Left ventricle myocardium inferior (tissue), 1 donor: ENCODE measurements at regions not wholly inside any gene's neighbourhood (a gene's known extent, or its start where the extent isn't known, plus 50 kb on each side); places are given as distances from the start of the nearest gene placed in this dataset.
"Not testable (repeated sequence)": the region's sequence is repeated elsewhere in the genome, so short reads cannot be mapped to it uniquely, and the experiment has no call there.

Source experiments
- DNase-seq: peaks from one replicate; pipeline ENCODE4 v3.0.0-alpha.2; 2020
- H3K27ac ChIP-seq: fragments of 200-600 bp; replicated peaks from 2 replicates; pipeline ENCODE4 v1.8.0; 2021
- H3K27me3 ChIP-seq: fragments of 200-600 bp; 2 replicates; pipeline ENCODE4 v1.8.0; 2021; ENCODE audit warnings: low read depth
- H3K36me3 ChIP-seq: fragments of 200-600 bp; 2 replicates; pipeline ENCODE4 v1.8.0; 2021
- H3K4me1 ChIP-seq: fragments of 200-600 bp; 2 replicates; pipeline ENCODE4 v1.8.0; 2021
- H3K4me3 ChIP-seq: fragments of 200-600 bp; 2 replicates; pipeline ENCODE4 v1.8.0; 2021; ENCODE audit warnings: mild to moderate bottlenecking, moderate library complexity
- H3K9me3 ChIP-seq: fragments of 200-600 bp; replicated peaks from 2 replicates; pipeline ENCODE4 v1.8.0; 2021
- intact Hi-C: fragments of 100-400 bp; cut with micrococcal nuclease; formaldehyde crosslinking; loops from one replicate; pipeline ENCODE4 v1.11.0; 2022
- TF ChIP-seq, protein P1 (sequence below): fragments of 200-600 bp; IDR thresholded peaks from 2 replicates; pipeline ENCODE4 v1.8.0; 2021; ENCODE audit warnings: antibody characterized with exemption, mild to moderate bottlenecking, borderline replicate concordance
- donor health status: DM: no; HTN: yes; CAD: no; lungs with severe emphysema.

- peaks cover 5% of the 10 kb centered on the region for H3K36me3 ChIP-seq
- H3K27ac ChIP-seq, result no peak overlapping the region
- H3K4me1 ChIP-seq, result peaks cover 6% of the 10 kb centered on the region
- no peaks in the 10 kb centered on the region for H3K27me3 ChIP-seq
- no peak for DNase-seq
- H3K9me3 ChIP-seq, result peaks cover 34% of the 10 kb centered on the region
- H3K4me3 ChIP-seq, result no peak overlapping the region
- TF ChIP-seq, protein P1, sequence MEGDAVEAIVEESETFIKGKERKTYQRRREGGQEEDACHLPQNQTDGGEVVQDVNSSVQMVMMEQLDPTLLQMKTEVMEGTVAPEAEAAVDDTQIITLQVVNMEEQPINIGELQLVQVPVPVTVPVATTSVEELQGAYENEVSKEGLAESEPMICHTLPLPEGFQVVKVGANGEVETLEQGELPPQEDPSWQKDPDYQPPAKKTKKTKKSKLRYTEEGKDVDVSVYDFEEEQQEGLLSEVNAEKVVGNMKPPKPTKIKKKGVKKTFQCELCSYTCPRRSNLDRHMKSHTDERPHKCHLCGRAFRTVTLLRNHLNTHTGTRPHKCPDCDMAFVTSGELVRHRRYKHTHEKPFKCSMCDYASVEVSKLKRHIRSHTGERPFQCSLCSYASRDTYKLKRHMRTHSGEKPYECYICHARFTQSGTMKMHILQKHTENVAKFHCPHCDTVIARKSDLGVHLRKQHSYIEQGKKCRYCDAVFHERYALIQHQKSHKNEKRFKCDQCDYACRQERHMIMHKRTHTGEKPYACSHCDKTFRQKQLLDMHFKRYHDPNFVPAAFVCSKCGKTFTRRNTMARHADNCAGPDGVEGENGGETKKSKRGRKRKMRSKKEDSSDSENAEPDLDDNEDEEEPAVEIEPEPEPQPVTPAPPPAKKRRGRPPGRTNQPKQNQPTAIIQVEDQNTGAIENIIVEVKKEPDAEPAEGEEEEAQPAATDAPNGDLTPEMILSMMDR, result no peak
- intact Hi-C loops, result no loop called here
Observed at GRCh38 chr2:7752291-7752690, 835.1 kb downstream of the RNF144A start.

- Histone ChIP-seq H3K27ac (no peak overlapping the region), H3K4me3 (no peak overlapping the region), H3K4me1 (peaks cover 6% of the 10 kb centered on the region), H3K27me3 (no peaks in the 10 kb centered on the region), H3K9me3 (peaks cover 49% of the 10 kb centered on the region), H3K36me3 (peaks cover 5% of the 10 kb centered on the region)
- DNase-seq, result no peak
- TF ChIP-seq, protein P1, result no peak
- intact Hi-C loops, result no loop called here
Observed at GRCh38 chr2:7753777-7754176, 836.6 kb downstream of the RNF144A start.

DNA sequence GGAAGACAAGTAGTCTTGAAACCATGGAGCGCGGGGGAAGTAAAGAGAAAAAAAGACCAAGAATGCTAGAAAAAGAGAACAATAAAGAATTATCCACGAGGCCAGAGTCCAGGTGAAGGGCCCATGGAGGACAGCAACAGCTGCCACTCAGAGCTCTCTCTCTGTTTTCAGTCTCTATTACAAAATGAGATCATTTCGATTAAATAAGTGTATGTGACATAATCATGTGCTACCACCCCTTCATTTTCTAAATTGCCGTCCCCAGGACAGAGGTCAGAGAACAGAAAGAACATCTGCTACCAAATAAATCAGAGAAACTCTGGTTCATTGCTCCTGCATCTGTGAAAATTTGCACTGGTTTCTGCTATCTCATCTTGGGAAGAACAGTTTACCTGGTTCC lies 838.7 kb downstream of the RNF144A start:
- Histone ChIP-seq H3K27ac (no peak overlapping the region), H3K4me3 (no peak overlapping the region), H3K4me1 (peaks cover 6% of the 10 kb centered on the region), H3K27me3 (no peaks in the 10 kb centered on the region), H3K36me3 (peaks cover 5% of the 10 kb centered on the region), H3K9me3 (peaks cover 60% of the 10 kb centered on the region)
- intact Hi-C loops, result no loop called here
- TF ChIP-seq, protein P1, result no peak
- no peak for DNase-seq

- H3K36me3 ChIP-seq, result peaks cover 5% of the 10 kb centered on the region
- H3K4me3 ChIP-seq, result no peak overlapping the region
- H3K9me3 ChIP-seq, result peaks cover 64% of the 10 kb centered on the region
- intact Hi-C loops, result no loop called here
- no peak overlapping the region for H3K27ac ChIP-seq
- TF ChIP-seq, protein P1, result no peak
- no peaks in the 10 kb centered on the region for H3K27me3 ChIP-seq
- no peak for DNase-seq
- H3K4me1 ChIP-seq, result no peaks in the 10 kb centered on the region
Observed at GRCh38 chr2:7758073-7758759, 841.0 kb downstream of the RNF144A start.

GRCh38 chr2:7759898-7760297 lies 842.7 kb downstream of the RNF144A start:
- Histone ChIP-seq H3K27ac (no peak overlapping the region), H3K36me3 (no peaks in the 10 kb centered on the region), H3K27me3 (no peaks in the 10 kb centered on the region), H3K4me3 (no peak overlapping the region), H3K4me1 (no peaks in the 10 kb centered on the region), H3K9me3 (peaks cover 60% of the 10 kb centered on the region)
- DNase-seq, result no peak
- intact Hi-C loops, result no loop called here
- TF ChIP-seq, protein P1, result no peak

- H3K4me1 ChIP-seq, DNase-seq, H3K36me3 ChIP-seq, intact Hi-C loops, H3K4me3 ChIP-seq, H3K27ac ChIP-seq, H3K27me3 ChIP-seq: not testable (repeated sequence)
- peaks cover 36% of the 10 kb centered on the region for H3K9me3 ChIP-seq
Observed at GRCh38 chr2:7763418-7763817, 846.2 kb downstream of the RNF144A start.
